GM19035 (cell line): ENCODE measurements at regions not wholly inside any gene's neighbourhood (a gene's known extent, or its start where the extent isn't known, plus 50 kb on each side); places are given as distances from the start of the nearest gene placed in this dataset.

Source experiments
- ATAC-seq: cut with Tn5 transposase; IDR thresholded peaks from one replicate; pipeline ENCODE4 v1.9.1; 2021; ENCODE audit not compliant: unreplicated experiment

GRCh38 chr4:180798036-180798577 is 1445.1 kb upstream of the TENM3 start:
- no peak for ATAC-seq

- ATAC-seq = no peak
Observed at GRCh38 chr4:180799798-180800197, 1443.4 kb upstream of the TENM3 start.

- ATAC-seq = no peak
Observed at GRCh38 chr4:180805101-180805500, 1438.1 kb upstream of the TENM3 start.

- no peak for ATAC-seq
Observed at GRCh38 chr4:180808862-180809261, 1434.3 kb upstream of the TENM3 start.

- ATAC-seq = no peak
Observed at GRCh38 chr4:180809439-180809838, 1433.8 kb upstream of the TENM3 start.

GRCh38 chr4:180810581-180810980 is 1432.6 kb upstream of the TENM3 start:
- no peak for ATAC-seq

- ATAC-seq = no peak
Observed at GRCh38 chr4:180811556-180811955, 1431.6 kb upstream of the TENM3 start.

- ATAC-seq = no peak
Observed at GRCh38 chr4:180812783-180813182, 1430.4 kb upstream of the TENM3 start.

GRCh38 chr4:180814875-180815417 is 1428.3 kb upstream of the TENM3 start:
- no peak for ATAC-seq

- ATAC-seq = no peak
Observed at GRCh38 chr4:180817529-180817928, 1425.7 kb upstream of the TENM3 start.

- ATAC-seq = no peak
Observed at GRCh38 chr4:180823108-180823507, 1420.1 kb upstream of the TENM3 start.

- no peak for ATAC-seq
Observed at GRCh38 chr4:180827232-180828009, 1415.8 kb upstream of the TENM3 start.

- ATAC-seq = no peak
Observed at GRCh38 chr4:180828455-180829018, 1414.7 kb upstream of the TENM3 start.

- no peak for ATAC-seq
Observed at GRCh38 chr4:180832073-180832472, 1411.1 kb upstream of the TENM3 start.

- no peak for ATAC-seq
Observed at GRCh38 chr4:180840142-180840541, 1403.1 kb upstream of the TENM3 start.

- ATAC-seq = no peak
Observed at GRCh38 chr4:180850318-180850940, 1392.8 kb upstream of the TENM3 start.

GRCh38 chr4:180852738-180853137 is 1390.5 kb upstream of the TENM3 start:
- ATAC-seq = no peak

- no peak for ATAC-seq
Observed at GRCh38 chr4:180855184-180855583, 1388.0 kb upstream of the TENM3 start.

- ATAC-seq = no peak
Observed at GRCh38 chr4:180860089-180860720, 1383.0 kb upstream of the TENM3 start.

- ATAC-seq = no peak
Observed at GRCh38 chr4:180861651-180862050, 1381.6 kb upstream of the TENM3 start.

GRCh38 chr4:180866933-180867643 is 1376.1 kb upstream of the TENM3 start:
- ATAC-seq = no peak
